ENCODE measurements at regions not wholly inside any gene's neighbourhood (a gene's known extent, or its start where the extent isn't known, plus 50 kb on each side); places are given as distances from the start of the nearest gene placed in this dataset.

DNA sequence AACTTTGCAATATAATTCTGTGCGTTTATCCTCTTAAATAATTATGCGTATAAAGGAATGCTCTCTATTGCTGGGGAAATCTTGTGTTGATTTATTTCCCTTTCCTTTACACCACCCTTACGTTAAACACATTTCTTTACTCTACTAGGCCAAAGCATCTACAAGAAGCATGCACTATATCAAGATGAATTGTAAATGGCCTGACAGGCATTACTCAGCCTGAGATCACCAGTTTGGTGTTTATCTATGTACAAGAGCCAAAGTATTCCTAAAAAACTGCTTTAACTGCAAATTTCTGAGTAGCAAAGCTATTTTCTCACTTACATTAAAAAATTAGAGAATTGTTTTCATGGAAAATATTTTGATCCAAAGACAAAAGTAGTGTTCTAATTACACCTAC, 114.8 kb downstream of the TYW3 start:
- no peak overlapping the region for H3K27ac ChIP-seq (ENCODE audit: control insufficient read depth, insufficient read depth, low read length)
- no peak overlapping the region for H3K9ac ChIP-seq (ENCODE audit: control insufficient read depth, extremely low read depth, insufficient read depth, low read length)
- no peak overlapping the region for H3K4me3 ChIP-seq (ENCODE audit: control insufficient read depth in 2 of 3, extremely low read depth in 1 of 3, insufficient read depth in 2 of 3, low read depth in 1 of 3, low read length in 3 of 3)
- dilution Hi-C loops (cut with MboI; ENCODE audit: extremely low pct_ligation_motif_present, low sequenced_read_pairs) = no loop called here
- no peaks in the 10 kb centered on the region for H3K27me3 ChIP-seq (ENCODE audit: control insufficient read depth, extremely low read depth, insufficient read depth, low read length)
- TF ChIP-seq, protein P1, sequence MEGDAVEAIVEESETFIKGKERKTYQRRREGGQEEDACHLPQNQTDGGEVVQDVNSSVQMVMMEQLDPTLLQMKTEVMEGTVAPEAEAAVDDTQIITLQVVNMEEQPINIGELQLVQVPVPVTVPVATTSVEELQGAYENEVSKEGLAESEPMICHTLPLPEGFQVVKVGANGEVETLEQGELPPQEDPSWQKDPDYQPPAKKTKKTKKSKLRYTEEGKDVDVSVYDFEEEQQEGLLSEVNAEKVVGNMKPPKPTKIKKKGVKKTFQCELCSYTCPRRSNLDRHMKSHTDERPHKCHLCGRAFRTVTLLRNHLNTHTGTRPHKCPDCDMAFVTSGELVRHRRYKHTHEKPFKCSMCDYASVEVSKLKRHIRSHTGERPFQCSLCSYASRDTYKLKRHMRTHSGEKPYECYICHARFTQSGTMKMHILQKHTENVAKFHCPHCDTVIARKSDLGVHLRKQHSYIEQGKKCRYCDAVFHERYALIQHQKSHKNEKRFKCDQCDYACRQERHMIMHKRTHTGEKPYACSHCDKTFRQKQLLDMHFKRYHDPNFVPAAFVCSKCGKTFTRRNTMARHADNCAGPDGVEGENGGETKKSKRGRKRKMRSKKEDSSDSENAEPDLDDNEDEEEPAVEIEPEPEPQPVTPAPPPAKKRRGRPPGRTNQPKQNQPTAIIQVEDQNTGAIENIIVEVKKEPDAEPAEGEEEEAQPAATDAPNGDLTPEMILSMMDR (optimal IDR thresholded peaks at IDR 0.05 in 1 of 3, IDR thresholded peaks at IDR 0.05 in 1 of 3, conservative IDR thresholded peaks at IDR 0.05 in 1 of 3; ENCODE audit: extremely low read depth in 1 of 3, insufficient read depth in 2 of 3, low read length in 3 of 3) = no peak
- no peak for TF ChIP-seq EZH2 (IDR thresholded peaks at IDR 0.05; ENCODE audit: low read length)
- no peak for FAIRE-seq
- no peaks in the 10 kb centered on the region for H3K9me1 ChIP-seq (ENCODE audit: control insufficient read depth, extremely low read depth, insufficient read depth, low read length)
- H3K4me1 ChIP-seq (ENCODE audit: control insufficient read depth, extremely low read depth, insufficient read depth, low read length) = no peaks in the 10 kb centered on the region
- no peak overlapping the region for H3K4me2 ChIP-seq (ENCODE audit: control insufficient read depth, extremely low read depth, insufficient read depth, low read depth, low read length)
- no peaks in the 10 kb centered on the region for H3K36me3 ChIP-seq (ENCODE audit: control insufficient read depth in 2 of 2, extremely low read depth in 1 of 2, insufficient read depth in 2 of 2, low read length in 2 of 2)
- H3K9me3 ChIP-seq (ENCODE audit: control insufficient read depth, low read depth, low read length) = no peaks in the 10 kb centered on the region
- no peaks in the 10 kb centered on the region for H3K79me2 ChIP-seq (ENCODE audit: control insufficient read depth, insufficient read depth, low read length)
- no peak for DNase-seq (ENCODE audit: low read depth, low spot score)
- H4K20me1 ChIP-seq (ENCODE audit: control insufficient read depth, extremely low read depth, insufficient read depth, low read length) = no peaks in the 10 kb centered on the region
- no peak overlapping the region for H2AFZ ChIP-seq (ENCODE audit: control insufficient read depth, low read length)

DNA sequence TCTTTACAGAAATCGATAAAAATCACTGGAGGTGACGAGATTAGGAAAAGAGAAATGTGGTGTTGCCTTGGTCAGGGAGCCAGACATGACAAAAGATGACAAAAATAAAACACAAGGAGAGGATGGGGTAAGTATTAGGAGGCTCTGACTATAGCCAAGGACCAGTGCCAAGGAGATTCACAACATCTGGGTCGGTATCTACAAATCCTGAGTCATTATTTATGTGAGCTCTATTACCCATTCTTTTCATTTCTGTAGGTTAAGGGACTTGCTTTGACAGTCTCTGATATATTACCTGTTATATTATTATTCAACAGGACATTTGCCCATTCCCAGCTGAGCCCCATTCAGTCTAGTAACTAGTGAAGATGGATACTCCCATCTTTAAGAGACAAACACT, 120.8 kb downstream of the TYW3 start:
- no peaks in the 10 kb centered on the region for H3K27me3 ChIP-seq (ENCODE audit: control insufficient read depth, extremely low read depth, insufficient read depth, low read length)
- H3K79me2 ChIP-seq (ENCODE audit: control insufficient read depth, insufficient read depth, low read length) = no peaks in the 10 kb centered on the region
- no peaks in the 10 kb centered on the region for H3K9me3 ChIP-seq (ENCODE audit: control insufficient read depth, low read depth, low read length)
- H3K4me2 ChIP-seq (ENCODE audit: control insufficient read depth, extremely low read depth, insufficient read depth, low read depth, low read length) = no peak overlapping the region
- DNase-seq (ENCODE audit: low read depth, low spot score) (no peak), FAIRE-seq (no peak)
- dilution Hi-C loops (cut with MboI; ENCODE audit: extremely low pct_ligation_motif_present, low sequenced_read_pairs) = no loop called here
- no peaks in the 10 kb centered on the region for H4K20me1 ChIP-seq (ENCODE audit: control insufficient read depth, extremely low read depth, insufficient read depth, low read length)
- no peak overlapping the region for H3K27ac ChIP-seq (ENCODE audit: control insufficient read depth, insufficient read depth, low read length)
- no peaks in the 10 kb centered on the region for H3K4me1 ChIP-seq (ENCODE audit: control insufficient read depth, extremely low read depth, insufficient read depth, low read length)
- H2AFZ ChIP-seq (ENCODE audit: control insufficient read depth, low read length) = no peak overlapping the region
- H3K36me3 ChIP-seq (ENCODE audit: control insufficient read depth in 2 of 2, extremely low read depth in 1 of 2, insufficient read depth in 2 of 2, low read length in 2 of 2) = no peaks in the 10 kb centered on the region
- no peaks in the 10 kb centered on the region for H3K9me1 ChIP-seq (ENCODE audit: control insufficient read depth, extremely low read depth, insufficient read depth, low read length)
- no peak overlapping the region for H3K9ac ChIP-seq (ENCODE audit: control insufficient read depth, extremely low read depth, insufficient read depth, low read length)
- TF ChIP-seq EZH2 (IDR thresholded peaks at IDR 0.05; ENCODE audit: low read length) = no peak
- TF ChIP-seq, protein P1 (optimal IDR thresholded peaks at IDR 0.05 in 1 of 3, IDR thresholded peaks at IDR 0.05 in 1 of 3, conservative IDR thresholded peaks at IDR 0.05 in 1 of 3; ENCODE audit: extremely low read depth in 1 of 3, insufficient read depth in 2 of 3, low read length in 3 of 3) = no peak
- no peak overlapping the region for H3K4me3 ChIP-seq (ENCODE audit: control insufficient read depth in 2 of 3, extremely low read depth in 1 of 3, insufficient read depth in 2 of 3, low read depth in 1 of 3, low read length in 3 of 3)
